Mesendoderm (in vitro differentiated cells): ENCODE measurements at regions not wholly inside any gene's neighbourhood (a gene's known extent, or its start where the extent isn't known, plus 50 kb on each side); places are given as distances from the start of the nearest gene placed in this dataset.

Experiments
- DNase-seq: peaks from one replicate; pipeline ENCODE4 v3.0.0; 2013
- H2AK5ac ChIP-seq: 2 replicates; pipeline ENCODE4 v1.6.1; 2013; ENCODE audit warnings: low read length, inconsistent platforms
- H2BK120ac ChIP-seq: 2 replicates; pipeline ENCODE4 v1.6.1; 2013; ENCODE audit warnings: low read depth, mild to moderate bottlenecking, low read length, moderate library complexity, mixed read lengths
- H2BK15ac ChIP-seq: replicated peaks from 2 replicates; pipeline ENCODE4 v1.6.1; 2013; ENCODE audit warnings: low read depth, mild to moderate bottlenecking, moderate library complexity
- H2BK5ac ChIP-seq: 2 replicates; pipeline ENCODE4 v1.6.1; 2013; ENCODE audit warnings: low read length, inconsistent platforms
- H3K18ac ChIP-seq: 2 replicates; pipeline ENCODE4 v1.6.1; 2013; ENCODE audit warnings: mild to moderate bottlenecking, low read length, mixed read lengths
- H3K23ac ChIP-seq: one replicate; pipeline ENCODE4 v1.6.1; 2013; ENCODE audit warnings: low read length
- H3K27ac ChIP-seq: 2 replicates; pipeline ENCODE4 v1.5.1; 2013; ENCODE audit warnings: low read depth, mild to moderate bottlenecking, inconsistent platforms, low read length, moderate library complexity
- H3K27me3 ChIP-seq: 2 replicates; pipeline ENCODE4 v1.6.1; 2013; ENCODE audit warnings: low read length, control low read depth, mild to moderate bottlenecking, inconsistent platforms; ENCODE audit not compliant: insufficient read depth, poor library complexity
- H3K36me3 ChIP-seq: 2 replicates; pipeline ENCODE4 v1.6.1; 2013; ENCODE audit warnings: low read length, inconsistent platforms; ENCODE audit not compliant: control insufficient read depth, insufficient read depth
- H3K4ac ChIP-seq: one replicate; pipeline ENCODE4 v1.6.1; 2013; ENCODE audit warnings: low read depth, mild to moderate bottlenecking, low read length, moderate library complexity
- H3K4me1 ChIP-seq: 2 replicates; pipeline ENCODE4 v1.6.1; 2013; ENCODE audit warnings: low read depth, low read length, inconsistent platforms; ENCODE audit not compliant: control insufficient read depth
- H3K4me2 ChIP-seq: 2 replicates; pipeline ENCODE4 v1.6.1; 2013; ENCODE audit warnings: low read length
- H3K4me3 ChIP-seq: 2 replicates; pipeline ENCODE4 v1.5.1; 2013; ENCODE audit warnings: mild to moderate bottlenecking, low read length
- H3K56ac ChIP-seq: one replicate; pipeline ENCODE4 v1.6.1; 2013; ENCODE audit warnings: low read length
- H3K79me1 ChIP-seq: 2 replicates; pipeline ENCODE4 v1.6.1; 2013; ENCODE audit warnings: low read length, inconsistent platforms
- H3K79me2 ChIP-seq: 2 replicates; pipeline ENCODE4 v1.6.1; 2013; ENCODE audit warnings: mild to moderate bottlenecking, low read length; ENCODE audit not compliant: control insufficient read depth, insufficient read depth
- H3K9ac ChIP-seq: 2 replicates; pipeline ENCODE4 v1.6.1; 2013; ENCODE audit warnings: low read length, inconsistent platforms
- H4K5ac ChIP-seq: one replicate; pipeline ENCODE4 v1.6.1; 2013; ENCODE audit warnings: low read length
- H4K8ac ChIP-seq: one replicate; pipeline ENCODE4 v1.6.1; 2013; ENCODE audit warnings: low read depth, mild to moderate bottlenecking, control low read depth, low read length, moderate library complexity
- WGBS: extraction: QIAGEN DNeasy Blood & Tissue Kit; methylation state at CpG from one replicate; pipeline ENCODE4 v1.1.7; 2013; ENCODE audit warnings: low lambda C conversion rate, missing lambda C conversion rate; ENCODE audit not compliant: insufficient coverage; ENCODE audit errors: extremely low coverage; 5-methylcytosine and 5-hydroxymethylcytosine counted together

DNA sequence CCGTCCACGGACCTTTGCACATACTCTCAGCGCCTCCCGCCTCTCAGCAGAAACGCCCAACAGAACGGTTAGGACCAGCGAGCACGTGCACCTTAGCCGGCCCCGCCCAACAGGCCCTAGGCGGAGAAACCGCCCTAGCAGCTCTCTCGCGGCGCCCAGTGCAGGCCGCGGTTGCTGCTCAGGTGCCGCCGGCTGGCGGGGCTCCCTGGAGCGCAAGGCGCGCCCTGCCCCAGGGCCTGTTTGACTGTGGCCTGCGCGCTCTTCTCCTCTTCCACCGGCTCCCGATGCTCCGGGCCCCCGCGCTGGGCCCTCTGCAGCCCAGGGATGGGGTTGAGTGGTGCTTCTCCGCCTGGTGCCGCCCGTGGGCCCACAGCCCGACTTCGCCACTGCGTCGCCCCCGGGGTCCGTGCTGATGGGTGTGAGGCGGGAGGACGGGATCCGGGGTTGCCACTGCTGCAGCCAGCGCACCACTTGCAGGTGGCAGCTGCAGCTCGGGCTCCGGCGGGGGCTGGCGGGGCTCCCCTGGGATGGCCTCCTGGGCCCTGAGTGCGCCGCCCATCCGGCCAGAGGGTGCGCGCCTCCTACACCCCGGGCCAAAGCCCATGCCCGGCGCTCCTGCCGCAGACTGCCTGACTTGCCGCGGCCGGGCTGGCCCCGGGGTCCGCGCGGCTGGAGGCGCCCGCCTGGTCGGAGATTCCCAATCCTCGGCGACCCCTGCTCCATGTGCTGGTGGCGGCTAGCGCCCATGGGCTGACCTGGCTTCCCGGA is 1889.4 kb upstream of the CDH9 start:
- no peak for DNase-seq
- no peak overlapping the region for H3K18ac ChIP-seq
- H3K4ac ChIP-seq: no peak overlapping the region
- no peak overlapping the region for H3K4me3 ChIP-seq
- no peak overlapping the region for H3K27ac ChIP-seq
- H3K9ac ChIP-seq: no peak overlapping the region
- no peak overlapping the region for H2BK5ac ChIP-seq
- no peaks in the 10 kb centered on the region for H3K36me3 ChIP-seq
- no peak overlapping the region for H2AK5ac ChIP-seq
- no peak overlapping the region for H3K4me2 ChIP-seq
- H3K79me1 ChIP-seq: no peaks in the 10 kb centered on the region
- H3K56ac ChIP-seq: no peak overlapping the region
- H4K8ac ChIP-seq: no peak overlapping the region
- no peaks in the 10 kb centered on the region for H3K27me3 ChIP-seq
- H3K79me2 ChIP-seq: no peaks in the 10 kb centered on the region
- no peak overlapping the region for H4K5ac ChIP-seq
- no peak overlapping the region for H2BK120ac ChIP-seq
- H2BK15ac ChIP-seq: no peak overlapping the region
- no peak overlapping the region for H3K23ac ChIP-seq
- WGBS: no CpG with 5 or more reads among the region's 71 CpGs
- no peaks in the 10 kb centered on the region for H3K4me1 ChIP-seq

DNA sequence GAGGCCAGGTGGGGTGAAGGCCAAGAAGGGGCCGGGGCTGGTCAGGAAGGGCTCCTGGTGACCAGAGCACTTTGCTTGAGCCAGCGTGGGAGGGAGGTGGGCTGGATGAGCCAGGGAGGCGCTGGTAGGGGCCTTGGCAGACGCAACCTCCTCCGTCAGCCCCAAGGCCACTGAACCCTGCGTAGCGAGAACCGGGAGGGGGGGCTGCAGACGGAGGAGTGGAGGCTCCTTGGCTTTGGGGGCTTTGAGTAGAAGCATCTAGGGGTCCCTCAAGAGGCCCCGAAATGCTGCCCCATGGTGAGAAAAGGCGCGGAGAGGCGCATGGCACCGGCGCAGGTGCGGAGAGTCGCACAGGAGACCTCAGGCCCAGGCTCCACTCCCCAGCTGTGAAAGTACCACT is 1888.0 kb upstream of the CDH9 start:
- no peak overlapping the region for H2BK15ac ChIP-seq
- no peak overlapping the region for H3K4ac ChIP-seq
- no peak overlapping the region for H4K8ac ChIP-seq
- no peaks in the 10 kb centered on the region for H3K79me2 ChIP-seq
- no peaks in the 10 kb centered on the region for H3K79me1 ChIP-seq
- no peak overlapping the region for H3K18ac ChIP-seq
- H3K4me2 ChIP-seq: no peak overlapping the region
- WGBS: no CpG with 5 or more reads among the region's 17 CpGs
- H3K23ac ChIP-seq: no peak overlapping the region
- no peak overlapping the region for H3K9ac ChIP-seq
- H2BK5ac ChIP-seq: no peak overlapping the region
- no peak overlapping the region for H3K56ac ChIP-seq
- no peak overlapping the region for H2AK5ac ChIP-seq
- H3K4me3 ChIP-seq: no peak overlapping the region
- no peak for DNase-seq
- no peaks in the 10 kb centered on the region for H3K36me3 ChIP-seq
- no peak overlapping the region for H4K5ac ChIP-seq
- H3K4me1 ChIP-seq: no peaks in the 10 kb centered on the region
- H3K27me3 ChIP-seq: no peaks in the 10 kb centered on the region
- H2BK120ac ChIP-seq: no peak overlapping the region
- H3K27ac ChIP-seq: no peak overlapping the region

DNA sequence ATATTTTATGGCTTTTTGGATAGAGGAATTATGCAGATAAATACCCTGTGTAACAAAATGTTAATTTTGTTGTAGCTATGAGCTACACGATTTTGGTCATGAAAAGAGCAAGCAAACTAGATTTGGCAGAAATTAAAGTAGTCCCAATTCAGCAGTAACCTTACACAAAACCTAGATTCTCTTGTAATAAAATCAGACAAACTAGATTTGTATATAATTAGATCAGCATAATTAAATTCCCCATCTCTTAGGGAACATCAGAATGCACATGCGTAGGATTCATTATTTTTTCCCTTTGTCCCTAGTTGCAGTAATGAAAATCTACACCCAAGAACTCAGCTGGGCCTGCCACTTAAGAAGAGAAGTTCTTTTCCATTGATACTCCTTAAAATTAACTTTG is 1879.2 kb upstream of the CDH9 start:
- Histone ChIP-seq H2BK15ac (no peak overlapping the region), H3K79me1 (no peaks in the 10 kb centered on the region), H3K36me3 (no peaks in the 10 kb centered on the region), H3K18ac (no peak overlapping the region), H3K23ac (no peak overlapping the region), H4K5ac (no peak overlapping the region), H3K4me3 (no peak overlapping the region), H4K8ac (no peak overlapping the region), H2BK5ac (no peak overlapping the region), H3K4me1 (no peaks in the 10 kb centered on the region), H2AK5ac (no peak overlapping the region), H3K27me3 (no peaks in the 10 kb centered on the region), H3K4ac (no peak overlapping the region), H3K79me2 (no peaks in the 10 kb centered on the region), H3K27ac (no peak overlapping the region), H3K4me2 (no peak overlapping the region), H3K56ac (no peak overlapping the region), H2BK120ac (no peak overlapping the region), H3K9ac (no peak overlapping the region)
- WGBS: no CpG with 5 or more reads among the region's 2 CpGs
- DNase-seq: no peak

DNA sequence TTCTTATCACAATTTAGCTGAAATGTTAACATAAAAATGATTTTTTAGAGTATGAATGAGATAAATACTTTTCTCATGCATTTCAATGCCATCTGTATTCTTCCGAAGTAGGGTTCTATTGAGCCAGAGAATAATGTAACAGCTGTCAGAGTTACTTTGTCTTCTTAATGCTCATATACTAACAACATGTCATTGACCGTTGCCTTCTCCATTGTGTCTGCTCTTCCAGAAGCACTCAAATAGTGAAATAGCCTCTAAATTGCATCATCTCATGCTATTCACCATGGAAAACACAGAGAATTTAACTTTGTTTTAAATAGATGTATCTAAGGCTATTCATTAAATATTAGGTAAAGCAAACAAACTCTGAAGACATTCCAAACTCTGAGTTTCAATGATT is 1875.9 kb upstream of the CDH9 start:
- Histone ChIP-seq H3K27ac (no peak overlapping the region), H3K79me1 (no peaks in the 10 kb centered on the region), H3K23ac (no peak overlapping the region), H3K4ac (no peak overlapping the region), H3K56ac (no peak overlapping the region), H3K36me3 (no peaks in the 10 kb centered on the region), H2BK5ac (no peak overlapping the region), H2BK15ac (no peak overlapping the region), H3K4me3 (no peak overlapping the region), H3K18ac (no peak overlapping the region), H3K79me2 (no peaks in the 10 kb centered on the region), H3K4me2 (no peak overlapping the region), H3K9ac (no peak overlapping the region), H4K8ac (no peak overlapping the region), H4K5ac (no peak overlapping the region), H2BK120ac (no peak overlapping the region), H2AK5ac (no peak overlapping the region), H3K4me1 (no peaks in the 10 kb centered on the region), H3K27me3 (no peaks in the 10 kb centered on the region)
- DNase-seq: no peak
- no CpG with 5 or more reads among the region's 2 CpGs for WGBS

DNA sequence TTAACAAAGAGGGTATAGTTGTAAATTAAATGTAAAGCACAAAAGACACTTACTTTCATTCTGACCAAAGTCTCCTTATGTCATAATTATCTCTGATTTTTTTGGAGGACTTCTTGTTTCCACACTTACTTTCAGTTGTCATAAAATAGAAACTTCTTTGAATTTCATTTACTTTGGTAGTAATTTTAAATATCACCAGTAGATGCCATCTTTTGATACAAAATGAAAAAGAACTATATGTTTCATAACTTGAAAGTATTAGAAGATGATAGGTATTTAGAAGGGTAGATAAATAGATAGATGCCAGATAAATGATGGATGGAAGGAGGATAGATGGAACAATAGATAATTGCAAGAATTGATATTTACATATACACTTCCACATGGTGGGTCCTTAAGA is 1865.3 kb upstream of the CDH9 start:
- Histone ChIP-seq H2BK5ac (no peak overlapping the region), H3K56ac (no peak overlapping the region), H3K4me2 (no peak overlapping the region), H3K4me3 (no peak overlapping the region), H3K4me1 (no peaks in the 10 kb centered on the region), H3K9ac (no peak overlapping the region), H3K23ac (no peak overlapping the region), H3K79me1 (no peaks in the 10 kb centered on the region), H2BK15ac (no peak overlapping the region), H3K4ac (no peak overlapping the region), H2BK120ac (no peak overlapping the region), H3K27ac (no peak overlapping the region), H2AK5ac (no peak overlapping the region), H3K79me2 (no peaks in the 10 kb centered on the region), H3K27me3 (no peaks in the 10 kb centered on the region), H4K8ac (no peak overlapping the region), H4K5ac (no peak overlapping the region), H3K36me3 (no peaks in the 10 kb centered on the region), H3K18ac (no peak overlapping the region)
- no peak for DNase-seq

DNA sequence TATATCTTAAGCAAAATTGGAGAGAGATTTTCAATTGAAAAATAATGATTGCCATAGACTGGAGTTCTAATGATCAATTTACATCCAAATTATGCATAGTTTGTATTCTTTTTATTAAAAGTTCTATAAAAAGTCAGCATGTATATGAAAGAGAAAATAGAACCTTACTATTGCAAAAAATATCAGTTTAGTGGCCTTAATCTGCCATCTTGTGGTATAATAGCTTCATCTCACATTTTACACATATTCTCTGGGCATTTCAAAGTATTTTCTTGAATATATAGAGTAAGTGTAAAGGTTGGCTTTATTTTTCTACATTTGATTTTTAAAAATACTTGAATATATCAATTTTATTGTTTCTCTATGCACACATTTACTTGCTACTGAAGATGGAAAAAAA is 1858.6 kb upstream of the CDH9 start:
- peak; percentile 5 for DNase-seq

More for the DNA sequence above, 1858.6 kb upstream of the CDH9 start:
- Histone ChIP-seq H3K4me3 (no peak overlapping the region), H4K8ac (no peak overlapping the region), H3K36me3 (no peaks in the 10 kb centered on the region), H3K27ac (no peak overlapping the region), H2BK15ac (no peak overlapping the region), H3K56ac (no peak overlapping the region), H2AK5ac (no peak overlapping the region), H3K4ac (no peak overlapping the region), H3K18ac (no peak overlapping the region), H3K79me2 (no peaks in the 10 kb centered on the region), H3K4me2 (no peak overlapping the region), H2BK120ac (no peak overlapping the region), H3K4me1 (no peaks in the 10 kb centered on the region), H2BK5ac (no peak overlapping the region), H3K9ac (no peak overlapping the region), H4K5ac (no peak overlapping the region), H3K23ac (no peak overlapping the region), H3K79me1 (no peaks in the 10 kb centered on the region), H3K27me3 (no peaks in the 10 kb centered on the region)
